Stimulated activated CD8-positive, alpha-beta memory T cell treated with anti-CD3 and anti-CD28 coated beads, Interleukin-7, amount 100 ng/mL, for 48 hours (primary cell): ENCODE measurements at regions not wholly inside any gene's neighbourhood (a gene's known extent, or its start where the extent isn't known, plus 50 kb on each side); places are given as distances from the start of the nearest gene placed in this dataset.
"Not testable (repeated sequence)": the region's sequence is repeated elsewhere in the genome, so short reads cannot be mapped to it uniquely, and the experiment has no call there.

Source experiments
- DNase-seq, 2 donors: peaks; one replicate each; pipeline ENCODE4 v3.0.0-alpha.2; 2020; ENCODE audit warnings: low read depth in 1 of 2; ENCODE audit errors: extremely low read depth in 1 of 2

GRCh38 chr14:53751650-53752049, 205.0 kb downstream of the BMP4 start:
- DNase-seq, result no peak

- DNase-seq, result no peak
These were observed 207.9 kb downstream of the BMP4 start for GRCh38 chr14:53748691-53749090.

- DNase-seq, result no peak
These were observed 211.8 kb downstream of the BMP4 start for GRCh38 chr14:53744857-53745256.

GRCh38 chr14:53743371-53743770, 213.3 kb downstream of the BMP4 start:
- DNase-seq, result no peak

GRCh38 chr14:53742233-53742620, 214.4 kb downstream of the BMP4 start:
- DNase-seq, result no peak

GRCh38 chr14:53741479-53742232, 215.0 kb downstream of the BMP4 start:
- DNase-seq, result no peak

GRCh38 chr14:53740570-53740969, 216.1 kb downstream of the BMP4 start:
- no peak for DNase-seq

GRCh38 chr14:53735916-53736315, 220.7 kb downstream of the BMP4 start:
- DNase-seq, result no peak

GRCh38 chr14:53723221-53723620, 233.4 kb downstream of the BMP4 start:
- DNase-seq, result no peak

GRCh38 chr14:53719536-53719935, 237.1 kb downstream of the BMP4 start:
- DNase-seq, result no peak

GRCh38 chr14:53716578-53716977, 240.0 kb downstream of the BMP4 start:
- no peak for DNase-seq

GRCh38 chr14:53715193-53715721, 241.4 kb downstream of the BMP4 start:
- no peak for DNase-seq

GRCh38 chr14:53714495-53715192, 242.0 kb downstream of the BMP4 start:
- DNase-seq, result no peak

- DNase-seq, result not testable (repeated sequence)
These were observed 243.7 kb downstream of the BMP4 start for GRCh38 chr14:53712901-53713300.

- DNase-seq, result no peak
These were observed 245.4 kb downstream of the BMP4 start for GRCh38 chr14:53711205-53711604.

- DNase-seq, result no peak
These were observed 246.0 kb downstream of the BMP4 start for GRCh38 chr14:53710615-53711014.

GRCh38 chr14:53709381-53709780, 247.2 kb downstream of the BMP4 start:
- DNase-seq, result no peak

- DNase-seq, result no peak
These were observed 253.2 kb downstream of the BMP4 start for GRCh38 chr14:53703457-53703856.

- DNase-seq, result no peak
These were observed 255.3 kb downstream of the BMP4 start for GRCh38 chr14:53701108-53701875.

- no peak for DNase-seq
These were observed 260.2 kb downstream of the BMP4 start for GRCh38 chr14:53696217-53696965.
